LNCaP clone FGC (cell line): ENCODE measurements at regions not wholly inside any gene's neighbourhood (a gene's known extent, or its start where the extent isn't known, plus 50 kb on each side); places are given as distances from the start of the nearest gene placed in this dataset.
"Not testable (repeated sequence)": the region's sequence is repeated elsewhere in the genome, so short reads cannot be mapped to it uniquely, and the experiment has no call there.

ENCODE experiments used
- DNase-seq: peaks from one replicate; pipeline ENCODE4 v3.0.0-alpha.2; 2011; ENCODE audit warnings: low read depth
- H3K4me3 ChIP-seq: 2 replicates; pipeline ENCODE4 v1.5.1; 2011; ENCODE audit warnings: mild to moderate bottlenecking, low read depth, low read length, control low read depth
- TF ChIP-seq, protein P1 (sequence below): IDR thresholded peaks from 2 replicates; pipeline ENCODE4 v1.5.1; 2012; ENCODE audit warnings: mild to moderate bottlenecking; ENCODE audit not compliant: control insufficient read depth, insufficient read depth; ENCODE audit errors: extremely low read depth

DNA sequence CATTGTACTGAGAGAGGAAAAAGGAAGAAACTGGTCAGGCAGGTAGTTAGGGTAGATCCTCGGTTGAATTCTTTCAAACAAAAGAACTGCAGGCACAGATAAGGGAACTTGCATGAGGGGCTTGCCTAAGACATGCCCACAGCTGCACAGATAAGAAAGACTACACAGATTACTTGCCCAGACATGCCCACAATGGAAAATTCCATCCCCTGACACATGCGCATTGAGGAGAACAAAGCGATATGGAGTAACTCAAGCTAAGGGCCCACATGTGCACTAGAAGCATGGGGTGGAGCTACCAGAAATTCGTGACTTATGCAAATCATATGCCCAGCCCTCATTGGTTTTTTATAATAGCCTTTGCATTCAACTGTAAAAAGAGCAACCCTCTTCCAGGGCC, 181.3 kb upstream of the ZNF521 start:
- no peak for DNase-seq
- TF ChIP-seq, protein P1, sequence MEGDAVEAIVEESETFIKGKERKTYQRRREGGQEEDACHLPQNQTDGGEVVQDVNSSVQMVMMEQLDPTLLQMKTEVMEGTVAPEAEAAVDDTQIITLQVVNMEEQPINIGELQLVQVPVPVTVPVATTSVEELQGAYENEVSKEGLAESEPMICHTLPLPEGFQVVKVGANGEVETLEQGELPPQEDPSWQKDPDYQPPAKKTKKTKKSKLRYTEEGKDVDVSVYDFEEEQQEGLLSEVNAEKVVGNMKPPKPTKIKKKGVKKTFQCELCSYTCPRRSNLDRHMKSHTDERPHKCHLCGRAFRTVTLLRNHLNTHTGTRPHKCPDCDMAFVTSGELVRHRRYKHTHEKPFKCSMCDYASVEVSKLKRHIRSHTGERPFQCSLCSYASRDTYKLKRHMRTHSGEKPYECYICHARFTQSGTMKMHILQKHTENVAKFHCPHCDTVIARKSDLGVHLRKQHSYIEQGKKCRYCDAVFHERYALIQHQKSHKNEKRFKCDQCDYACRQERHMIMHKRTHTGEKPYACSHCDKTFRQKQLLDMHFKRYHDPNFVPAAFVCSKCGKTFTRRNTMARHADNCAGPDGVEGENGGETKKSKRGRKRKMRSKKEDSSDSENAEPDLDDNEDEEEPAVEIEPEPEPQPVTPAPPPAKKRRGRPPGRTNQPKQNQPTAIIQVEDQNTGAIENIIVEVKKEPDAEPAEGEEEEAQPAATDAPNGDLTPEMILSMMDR: no peak
- no peak overlapping the region for H3K4me3 ChIP-seq

DNA sequence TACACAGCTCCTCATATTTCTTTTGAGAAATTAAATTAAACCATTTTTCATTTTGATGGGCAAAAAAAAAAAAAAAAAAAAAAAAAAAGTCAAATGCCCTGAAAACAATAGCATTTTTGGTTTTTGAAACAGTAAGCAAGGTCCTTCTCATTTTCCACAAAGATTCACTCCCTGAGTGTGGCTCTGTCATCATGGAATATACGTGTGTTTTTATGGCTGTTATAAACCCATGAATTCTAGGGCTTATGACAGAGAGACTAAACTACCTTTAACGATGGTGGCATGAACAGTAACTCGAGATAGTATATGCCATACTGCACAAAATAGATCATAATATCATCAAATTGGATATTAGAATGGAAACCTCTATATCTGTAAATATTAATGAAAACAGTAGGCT, 179.2 kb upstream of the ZNF521 start:
- no peak for DNase-seq
- H3K4me3 ChIP-seq: no peak overlapping the region
- TF ChIP-seq, protein P1: no peak

DNA sequence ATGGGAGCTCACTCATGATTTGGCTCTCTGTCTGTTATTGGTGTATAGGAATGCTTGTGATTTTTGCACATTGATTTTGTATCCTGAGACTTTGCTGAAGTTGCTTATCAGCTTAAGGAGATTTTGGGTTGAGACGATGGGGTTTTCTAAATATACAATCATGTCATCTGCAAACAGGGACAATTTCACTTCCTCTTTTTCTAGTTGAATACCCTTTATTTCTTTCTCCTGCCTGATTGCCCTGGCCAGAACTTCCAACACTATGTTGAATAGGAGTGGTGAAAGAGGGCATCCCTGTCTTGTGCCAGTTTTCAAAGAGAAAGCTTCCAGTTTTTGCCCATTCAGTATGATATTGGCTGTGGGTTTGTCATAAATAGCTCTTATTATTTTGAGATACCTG, 173.8 kb upstream of the ZNF521 start:
- not testable (repeated sequence) for DNase-seq

DNA sequence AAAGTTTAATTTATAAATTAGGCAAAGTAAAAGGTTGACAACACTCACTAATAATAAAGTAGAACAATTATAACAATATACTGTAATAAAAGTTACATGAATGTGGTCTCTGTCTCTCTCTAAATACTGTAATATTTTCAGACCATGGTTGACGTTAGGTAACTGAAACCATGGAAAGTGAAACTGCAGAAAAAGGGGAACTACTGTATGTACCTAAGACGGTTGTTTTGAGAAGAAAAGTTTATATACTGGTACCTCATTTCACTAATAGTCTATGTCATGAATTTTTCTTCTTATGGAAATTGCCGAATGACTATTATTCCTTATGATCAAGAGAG, 166.7 kb upstream of the ZNF521 start:
- TF ChIP-seq, protein P1: no peak
- no peak for DNase-seq
- no peak overlapping the region for H3K4me3 ChIP-seq

More for the DNA sequence above, 173.8 kb upstream of the ZNF521 start:
- not testable (repeated sequence) for H3K4me3 ChIP-seq

DNA sequence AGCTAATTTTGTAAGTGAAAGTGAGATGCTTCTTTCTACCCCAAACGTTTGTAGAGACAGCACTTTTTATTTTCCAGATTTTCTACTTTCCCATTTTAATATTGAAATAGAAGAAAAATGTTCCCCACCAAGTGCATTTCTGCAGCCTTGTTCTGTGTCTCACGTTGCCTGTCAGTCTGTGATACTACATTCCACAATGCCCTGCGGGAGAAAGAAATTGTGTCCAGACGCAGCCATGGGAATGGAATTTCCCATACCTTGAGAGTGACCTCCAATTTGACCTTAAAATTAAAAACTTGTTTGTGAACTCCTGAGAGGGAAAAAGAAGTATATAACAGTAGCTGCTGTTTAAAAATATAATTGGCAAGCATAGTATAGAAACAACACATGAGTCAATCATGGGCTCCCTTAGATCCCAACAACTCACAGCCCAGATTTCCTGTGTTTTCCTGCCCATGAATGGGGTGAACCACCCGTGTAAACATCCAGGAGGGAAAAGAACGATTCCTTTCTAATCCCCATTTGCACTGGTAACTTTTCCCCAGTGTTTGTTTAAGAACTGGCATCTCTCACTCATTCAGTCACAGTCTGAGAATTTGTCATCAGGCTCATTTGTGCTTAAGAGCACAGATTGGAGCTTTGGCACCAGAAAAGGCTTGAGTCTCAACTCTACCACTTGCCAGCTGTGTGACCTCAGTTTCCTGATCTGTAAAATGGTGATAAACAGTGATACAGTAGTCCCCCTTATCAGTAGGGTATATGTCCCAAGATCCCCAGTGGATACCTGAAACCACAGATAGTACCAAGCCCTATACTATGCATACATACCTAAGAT, 166.1 kb upstream of the ZNF521 start:
- no peak for DNase-seq
- TF ChIP-seq, protein P1: no peak
- H3K4me3 ChIP-seq: no peak overlapping the region

DNA sequence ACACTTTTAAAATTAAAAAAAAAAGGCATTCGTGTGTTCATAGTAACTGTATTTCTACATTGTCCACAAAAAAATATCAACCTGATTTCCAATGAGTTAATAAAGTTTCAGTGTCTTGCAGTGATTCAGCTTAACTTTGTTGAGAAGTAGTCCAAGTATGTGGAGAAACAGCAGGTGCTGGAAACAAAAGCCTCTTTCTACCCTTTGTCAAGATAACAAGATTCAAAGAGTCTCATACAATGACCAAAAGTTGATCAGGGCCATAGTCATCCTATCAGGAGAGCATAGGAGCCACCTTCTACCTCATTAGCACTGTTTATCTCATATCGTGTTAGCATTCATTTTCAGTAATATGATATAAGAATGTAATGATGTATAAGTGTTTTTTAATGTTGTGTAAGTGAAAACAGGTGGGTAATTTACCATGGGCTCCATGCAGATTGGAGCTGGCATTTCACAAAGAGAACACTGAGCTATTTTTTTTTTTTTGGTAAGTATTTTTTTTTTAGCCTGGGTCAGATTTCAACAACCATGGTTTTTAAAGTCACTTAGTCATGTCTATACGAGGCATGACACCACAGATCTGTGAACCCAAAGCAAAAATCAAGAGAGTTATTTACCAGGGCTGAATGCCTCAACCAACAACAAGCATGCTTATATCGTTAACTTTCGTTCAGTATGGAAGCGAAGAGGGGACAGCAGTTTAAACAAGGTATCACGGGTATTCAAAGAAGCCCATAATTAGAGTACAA, 165.0 kb upstream of the ZNF521 start:
- no peak overlapping the region for H3K4me3 ChIP-seq
- TF ChIP-seq, protein P1: no peak
- no peak for DNase-seq

DNA sequence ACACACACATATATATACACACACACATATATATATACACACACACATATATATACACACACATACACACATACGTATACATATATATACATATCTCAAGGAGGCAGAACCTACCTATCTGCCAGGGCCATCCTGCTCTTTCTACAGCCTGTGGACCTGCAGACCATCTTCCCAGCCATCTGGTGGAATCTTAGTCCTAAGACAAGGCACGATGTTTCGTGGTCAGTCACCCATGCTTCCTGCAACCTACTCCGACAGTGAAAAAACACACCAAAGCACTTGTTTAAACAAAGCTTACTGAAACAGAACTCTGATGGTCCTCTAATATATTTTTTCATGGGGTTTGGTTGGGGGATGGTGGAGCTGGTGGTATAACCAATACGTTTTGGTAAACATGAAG, 164.2 kb upstream of the ZNF521 start:
- TF ChIP-seq, protein P1: no peak
- DNase-seq: no peak
- H3K4me3 ChIP-seq: no peak overlapping the region
